ENCODE measurements at regions not wholly inside any gene's neighbourhood (a gene's known extent, or its start where the extent isn't known, plus 50 kb on each side); places are given as distances from the start of the nearest gene placed in this dataset.

- no peak for ATAC-seq
Observed at GRCh38 chr10:131533846-131534526, 222.5 kb upstream of the TCERG1L start.

GRCh38 chr10:131534836-131535235 lies 223.3 kb upstream of the TCERG1L start:
- intact Hi-C loops (cut with DNase I) = no loop called here
- WGBS, 2 donors = 67 to 74% methylated on average over 7 to 11 of the region's 11 CpGs
- Histone ChIP-seq H3K36me3 (replicated peaks in 1 of 2; ENCODE audit: insufficient read depth in 1 of 2, low read depth in 2 of 2) (no peaks in the 10 kb centered on the region), H3K9me3 (no peaks in the 10 kb centered on the region), H3K4me3 (no peak overlapping the region), H3K4me1 (no peaks in the 10 kb centered on the region), H3K27me3 (no peaks in the 10 kb centered on the region), H3K27ac (no peak overlapping the region)
- no peak for DNase-seq
- TF ChIP-seq POLR2A (IDR thresholded peaks at IDR 0.05) = no peak
- no peak for TF ChIP-seq CTCF (IDR thresholded peaks at IDR 0.05)
- ATAC-seq = no peak

More at GRCh38 chr10:131533846-131534526, 222.5 kb upstream of the TCERG1L start:
- no peak for DNase-seq
- Histone ChIP-seq H3K9me3 (no peaks in the 10 kb centered on the region), H3K27ac (no peak overlapping the region), H3K27me3 (no peaks in the 10 kb centered on the region), H3K4me1 (no peaks in the 10 kb centered on the region), H3K36me3 (replicated peaks in 1 of 2; ENCODE audit: insufficient read depth in 1 of 2, low read depth in 2 of 2) (no peaks in the 10 kb centered on the region), H3K4me3 (no peak overlapping the region)
- TF ChIP-seq CTCF (IDR thresholded peaks at IDR 0.05) (no peak), POLR2A (IDR thresholded peaks at IDR 0.05) (no peak)
- intact Hi-C loops (cut with DNase I) = no loop called here
- 76 to 82% methylated on average over 10 to 17 of the region's 17 CpGs for WGBS, 2 donors

GRCh38 chr10:131536676-131537075 lies 225.2 kb upstream of the TCERG1L start:
- no peak for ATAC-seq
- intact Hi-C loops (cut with DNase I) = no loop called here
- DNase-seq = no peak
- no peaks in the 10 kb centered on the region for H3K9me3 ChIP-seq
- WGBS, 2 donors = 85% methylated on average over 15 of the region's 15 CpGs
- no peak overlapping the region for H3K27ac ChIP-seq
- no peak for TF ChIP-seq CTCF (IDR thresholded peaks at IDR 0.05)
- no peak for TF ChIP-seq POLR2A (IDR thresholded peaks at IDR 0.05)
- no peaks in the 10 kb centered on the region for H3K27me3 ChIP-seq
- H3K4me3 ChIP-seq = no peak overlapping the region
- H3K36me3 ChIP-seq (replicated peaks in 1 of 2; ENCODE audit: insufficient read depth in 1 of 2, low read depth in 2 of 2) = no peaks in the 10 kb centered on the region
- H3K4me1 ChIP-seq = no peaks in the 10 kb centered on the region

- DNase-seq = no peak
- intact Hi-C loops (cut with DNase I) = no loop called here
- 22 to 33% methylated on average over 1 of the region's 1 CpG for WGBS, 2 donors
- TF ChIP-seq CTCF (IDR thresholded peaks at IDR 0.05) (no peak), POLR2A (IDR thresholded peaks at IDR 0.05) (no peak)
- no peak overlapping the region for H3K27ac ChIP-seq
- H3K36me3 ChIP-seq (replicated peaks in 1 of 2; ENCODE audit: insufficient read depth in 1 of 2, low read depth in 2 of 2) = no peaks in the 10 kb centered on the region
- ATAC-seq = no peak
- H3K27me3 ChIP-seq = no peaks in the 10 kb centered on the region
- H3K4me3 ChIP-seq = no peak overlapping the region
- H3K4me1 ChIP-seq = no peaks in the 10 kb centered on the region
- no peaks in the 10 kb centered on the region for H3K9me3 ChIP-seq
Observed at GRCh38 chr10:131537281-131537680, 225.8 kb upstream of the TCERG1L start.

- DNase-seq = no peak
- Histone ChIP-seq H3K4me3 (no peak overlapping the region), H3K36me3 (replicated peaks in 1 of 2; ENCODE audit: insufficient read depth in 1 of 2, low read depth in 2 of 2) (no peaks in the 10 kb centered on the region), H3K4me1 (no peaks in the 10 kb centered on the region), H3K9me3 (no peaks in the 10 kb centered on the region), H3K27me3 (no peaks in the 10 kb centered on the region), H3K27ac (no peak overlapping the region)
- intact Hi-C loops (cut with DNase I) = no loop called here
- 65 to 81% methylated on average over 7 to 8 of the region's 8 CpGs for WGBS, 2 donors
- TF ChIP-seq POLR2A (IDR thresholded peaks at IDR 0.05) (no peak), CTCF (IDR thresholded peaks at IDR 0.05) (no peak)
- no peak for ATAC-seq
Observed at GRCh38 chr10:131544495-131544894, 233.0 kb upstream of the TCERG1L start.

Measured in body of pancreas (tissue), 4 donors.